ENCODE measurements at regions not wholly inside any gene's neighbourhood (a gene's known extent, or its start where the extent isn't known, plus 50 kb on each side); places are given as distances from the start of the nearest gene placed in this dataset.

DNA sequence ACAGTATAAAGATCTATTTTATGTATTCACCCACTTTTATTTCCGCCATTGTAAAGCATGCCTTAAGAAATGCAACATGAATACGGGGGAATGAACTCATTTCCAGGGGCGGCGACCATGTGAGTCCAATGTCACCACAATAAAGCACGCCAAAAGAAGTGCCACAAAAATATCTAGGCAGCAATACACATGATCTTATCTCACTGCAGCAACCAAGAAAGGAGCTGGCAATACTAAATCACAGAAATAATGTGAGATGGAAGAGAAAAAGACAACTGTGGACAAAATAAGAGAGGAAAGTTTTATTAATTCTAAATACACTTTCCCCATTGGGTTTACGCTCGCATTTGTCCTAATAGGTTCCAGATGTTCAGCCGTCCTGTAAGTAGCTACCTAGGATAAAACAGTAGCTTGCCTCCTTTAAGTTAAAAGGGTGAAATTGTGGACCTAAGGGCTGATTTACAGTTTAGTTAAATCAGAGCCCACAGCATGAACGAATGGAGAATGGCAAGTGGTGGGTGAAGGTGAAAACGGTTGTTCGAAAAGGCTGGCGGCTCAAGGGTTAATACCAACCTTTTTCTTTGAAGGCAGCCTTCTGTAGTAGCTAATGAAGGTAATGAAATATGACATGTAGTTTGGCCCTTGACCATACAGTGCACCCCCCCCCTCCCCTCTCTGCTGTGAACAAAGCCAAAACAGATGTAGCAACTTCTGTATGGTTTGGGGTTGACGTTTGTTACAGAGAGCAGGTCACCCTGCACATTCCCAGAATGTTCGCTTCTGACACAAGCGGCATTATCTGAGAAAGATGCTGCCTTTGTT, 504.2 kb upstream of the PSMD7 start:
- peaks cover 53% of the 10 kb centered on the region for H3K4me1 Mint-ChIP-seq (ENCODE audit: unreplicated experiment)
- no peaks in the 10 kb centered on the region for H3K36me3 Mint-ChIP-seq
- H3K27ac Mint-ChIP-seq = no peak overlapping the region
- H3K27me3 Mint-ChIP-seq = peaks cover 10% of the 10 kb centered on the region
- no peak for DNase-seq (ENCODE audit: extremely low spot score, unreplicated experiment)
- no peak overlapping the region for H3K4me3 Mint-ChIP-seq
- H3K9me3 Mint-ChIP-seq = no peaks in the 10 kb centered on the region
- TF ChIP-seq, protein P1, sequence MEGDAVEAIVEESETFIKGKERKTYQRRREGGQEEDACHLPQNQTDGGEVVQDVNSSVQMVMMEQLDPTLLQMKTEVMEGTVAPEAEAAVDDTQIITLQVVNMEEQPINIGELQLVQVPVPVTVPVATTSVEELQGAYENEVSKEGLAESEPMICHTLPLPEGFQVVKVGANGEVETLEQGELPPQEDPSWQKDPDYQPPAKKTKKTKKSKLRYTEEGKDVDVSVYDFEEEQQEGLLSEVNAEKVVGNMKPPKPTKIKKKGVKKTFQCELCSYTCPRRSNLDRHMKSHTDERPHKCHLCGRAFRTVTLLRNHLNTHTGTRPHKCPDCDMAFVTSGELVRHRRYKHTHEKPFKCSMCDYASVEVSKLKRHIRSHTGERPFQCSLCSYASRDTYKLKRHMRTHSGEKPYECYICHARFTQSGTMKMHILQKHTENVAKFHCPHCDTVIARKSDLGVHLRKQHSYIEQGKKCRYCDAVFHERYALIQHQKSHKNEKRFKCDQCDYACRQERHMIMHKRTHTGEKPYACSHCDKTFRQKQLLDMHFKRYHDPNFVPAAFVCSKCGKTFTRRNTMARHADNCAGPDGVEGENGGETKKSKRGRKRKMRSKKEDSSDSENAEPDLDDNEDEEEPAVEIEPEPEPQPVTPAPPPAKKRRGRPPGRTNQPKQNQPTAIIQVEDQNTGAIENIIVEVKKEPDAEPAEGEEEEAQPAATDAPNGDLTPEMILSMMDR (conservative IDR thresholded peaks at IDR 0.05) = no peak

DNA sequence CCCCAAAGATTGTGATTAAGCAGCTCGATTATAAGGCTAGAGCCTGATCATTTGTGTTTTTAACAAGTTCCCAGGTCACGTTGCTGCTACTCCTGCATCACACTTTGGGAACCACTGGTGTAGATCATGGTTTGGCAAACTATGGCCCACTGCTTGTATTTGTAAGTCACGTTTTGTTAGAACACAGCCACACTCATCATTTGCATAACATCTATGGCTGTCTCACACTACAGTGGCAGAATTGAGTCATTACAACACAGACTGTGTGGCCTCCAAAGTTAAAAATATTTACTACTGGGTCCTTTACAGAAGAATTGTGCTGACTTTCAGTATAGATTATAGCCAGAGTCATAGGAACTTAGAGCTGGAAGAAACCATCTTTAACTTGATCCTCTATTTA, 515.3 kb upstream of the PSMD7 start:
- H3K27ac Mint-ChIP-seq = no peak overlapping the region
- H3K4me3 Mint-ChIP-seq = no peak overlapping the region
- no peaks in the 10 kb centered on the region for H3K27me3 Mint-ChIP-seq
- no peaks in the 10 kb centered on the region for H3K4me1 Mint-ChIP-seq (ENCODE audit: unreplicated experiment)
- no peaks in the 10 kb centered on the region for H3K9me3 Mint-ChIP-seq
- H3K36me3 Mint-ChIP-seq = no peaks in the 10 kb centered on the region
- no peak for DNase-seq (ENCODE audit: extremely low spot score, unreplicated experiment)
- TF ChIP-seq, protein P1 (conservative IDR thresholded peaks at IDR 0.05) = no peak

DNA sequence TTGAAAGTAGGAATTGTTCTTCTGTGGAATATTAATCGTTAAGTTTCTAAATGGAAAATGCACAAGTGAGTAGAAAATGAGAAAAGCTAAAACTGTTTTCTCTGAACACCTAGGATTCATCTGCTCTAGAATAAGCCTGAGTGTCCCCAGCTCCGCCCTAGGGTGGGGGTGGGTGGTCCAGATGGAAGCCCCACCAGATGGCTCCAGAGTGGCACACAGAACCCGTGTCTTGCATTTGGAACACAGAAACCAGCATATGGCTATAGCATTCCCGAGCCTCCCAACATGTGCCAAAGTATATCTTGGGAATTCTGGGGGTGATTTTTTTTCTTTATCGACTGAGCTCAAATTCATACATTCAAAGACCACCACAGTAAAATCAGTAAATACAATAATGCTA, 517.7 kb upstream of the PSMD7 start:
- TF ChIP-seq, protein P1 (conservative IDR thresholded peaks at IDR 0.05) = no peak
- DNase-seq (ENCODE audit: extremely low spot score, unreplicated experiment) = no peak
- Mint-ChIP-seq H3K4me1 (ENCODE audit: unreplicated experiment) (peaks cover 5% of the 10 kb centered on the region), H3K36me3 (no peaks in the 10 kb centered on the region), H3K4me3 (no peak overlapping the region), H3K27me3 (no peaks in the 10 kb centered on the region), H3K9me3 (no peaks in the 10 kb centered on the region), H3K27ac (no peak overlapping the region)

DNA sequence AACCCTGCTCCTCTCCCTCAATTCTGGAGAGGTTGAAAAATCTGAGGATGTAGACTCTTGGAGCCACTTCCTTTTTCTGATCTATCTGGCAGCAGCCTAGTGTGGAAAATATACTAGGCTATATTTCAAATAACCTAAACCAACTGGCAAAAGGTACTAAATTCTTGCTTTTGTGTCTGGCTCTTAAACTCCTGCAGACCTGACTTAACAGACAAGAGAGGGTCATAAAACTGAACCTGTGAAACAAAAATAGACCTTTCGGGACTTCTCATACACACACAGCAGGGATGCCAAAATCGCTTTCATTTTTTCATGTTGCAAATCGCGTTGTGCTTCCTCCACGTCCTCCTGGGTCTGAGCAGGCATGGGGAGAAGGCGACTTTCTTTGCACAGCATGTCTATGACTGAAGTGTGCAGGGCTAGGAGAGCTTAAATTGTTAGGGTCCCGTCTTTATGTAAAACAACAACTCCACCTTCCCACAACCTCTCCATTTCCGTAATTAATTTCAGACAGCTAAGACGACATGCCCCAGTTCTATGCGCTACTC, 520.7 kb upstream of the PSMD7 start:
- no peaks in the 10 kb centered on the region for H3K36me3 Mint-ChIP-seq
- no peaks in the 10 kb centered on the region for H3K27me3 Mint-ChIP-seq
- TF ChIP-seq, protein P1 (conservative IDR thresholded peaks at IDR 0.05) = no peak
- DNase-seq (ENCODE audit: extremely low spot score, unreplicated experiment) = no peak
- no peaks in the 10 kb centered on the region for H3K9me3 Mint-ChIP-seq
- H3K27ac Mint-ChIP-seq = no peak overlapping the region
- peaks cover 5% of the 10 kb centered on the region for H3K4me1 Mint-ChIP-seq (ENCODE audit: unreplicated experiment)
- H3K4me3 Mint-ChIP-seq = no peak overlapping the region

DNA sequence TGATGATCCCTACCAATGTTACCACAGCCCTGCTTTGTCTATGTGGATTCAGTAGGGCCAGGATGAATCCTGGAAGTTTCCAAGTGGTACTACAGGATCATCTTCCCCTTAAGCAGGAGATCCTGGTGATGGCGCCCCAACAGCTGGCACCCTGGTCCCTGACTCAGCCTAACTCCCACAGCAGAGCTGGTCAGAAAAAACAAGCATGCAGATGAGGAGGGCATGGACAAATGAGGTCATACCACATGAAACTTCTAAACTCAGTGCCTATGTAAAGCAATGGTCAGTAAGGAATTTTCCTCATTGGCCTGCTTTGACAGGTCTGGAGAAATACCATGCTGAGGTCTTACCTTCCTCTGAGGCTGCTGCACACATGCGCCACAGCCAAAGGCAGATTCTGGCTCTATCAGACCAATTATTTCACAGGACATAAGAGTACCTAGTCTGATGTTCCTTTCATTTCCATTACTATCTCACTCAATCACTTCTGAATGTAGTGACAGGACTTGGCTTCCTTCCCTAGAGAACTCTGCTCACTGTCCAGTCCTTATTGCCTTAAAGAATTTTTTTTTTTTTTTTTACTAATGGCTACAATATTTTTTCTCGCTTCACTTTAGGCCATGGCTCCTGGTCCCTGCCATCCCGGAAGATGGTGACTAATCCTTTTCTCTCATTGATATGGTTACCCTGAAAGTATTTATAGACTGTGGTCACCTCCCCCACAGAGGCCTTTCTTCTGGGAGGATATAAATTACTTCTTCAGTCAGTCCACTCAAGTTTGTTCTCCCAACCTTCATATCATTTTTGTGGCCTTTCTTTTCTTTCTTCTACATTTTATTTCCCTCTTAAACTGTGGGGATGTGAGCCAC, 525.2 kb upstream of the PSMD7 start:
- TF ChIP-seq, protein P1 (conservative IDR thresholded peaks at IDR 0.05) = no peak
- Mint-ChIP-seq H3K27ac (no peak overlapping the region), H3K27me3 (no peaks in the 10 kb centered on the region), H3K4me3 (no peak overlapping the region), H3K4me1 (ENCODE audit: unreplicated experiment) (peaks cover 5% of the 10 kb centered on the region), H3K9me3 (no peaks in the 10 kb centered on the region), H3K36me3 (no peaks in the 10 kb centered on the region)
- no peak for DNase-seq (ENCODE audit: extremely low spot score, unreplicated experiment)
